Activated CD8-positive, alpha-beta memory T cell treated with anti-CD3 and anti-CD28 coated beads, Interleukin-2, amount 50 U/mL, for 1 hour (primary cell): ENCODE measurements at regions not wholly inside any gene's neighbourhood (a gene's known extent, or its start where the extent isn't known, plus 50 kb on each side); places are given as distances from the start of the nearest gene placed in this dataset.

Source experiments
- DNase-seq: peaks from one replicate; pipeline ENCODE4 v3.0.0-alpha.2; 2020; ENCODE audit errors: extremely low read depth

DNA sequence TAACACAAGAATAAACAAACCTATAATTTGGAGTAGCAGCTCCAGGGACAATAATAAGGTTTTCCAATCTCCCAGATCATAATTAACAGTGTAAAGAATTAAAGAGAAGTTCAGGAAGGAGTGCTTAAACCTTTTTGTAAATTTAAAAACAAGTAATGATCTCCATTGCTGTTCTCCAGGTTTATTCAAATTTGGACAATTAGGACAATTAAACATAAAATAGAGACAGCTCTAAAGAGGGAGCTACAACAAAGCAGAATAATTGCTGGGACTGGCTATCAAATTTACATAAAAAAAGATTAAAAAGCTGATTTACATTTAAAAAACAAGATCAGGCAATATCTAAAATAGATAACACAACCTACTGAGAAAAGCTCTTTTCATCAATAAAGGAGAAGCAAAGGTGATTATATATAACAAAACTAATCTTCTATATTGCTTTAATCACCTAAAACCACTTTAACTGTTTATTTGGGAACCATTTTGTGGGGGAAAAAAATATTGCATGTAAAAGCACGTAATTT, 80.1 kb upstream of the CREB1 start:
- no peak for DNase-seq

DNA sequence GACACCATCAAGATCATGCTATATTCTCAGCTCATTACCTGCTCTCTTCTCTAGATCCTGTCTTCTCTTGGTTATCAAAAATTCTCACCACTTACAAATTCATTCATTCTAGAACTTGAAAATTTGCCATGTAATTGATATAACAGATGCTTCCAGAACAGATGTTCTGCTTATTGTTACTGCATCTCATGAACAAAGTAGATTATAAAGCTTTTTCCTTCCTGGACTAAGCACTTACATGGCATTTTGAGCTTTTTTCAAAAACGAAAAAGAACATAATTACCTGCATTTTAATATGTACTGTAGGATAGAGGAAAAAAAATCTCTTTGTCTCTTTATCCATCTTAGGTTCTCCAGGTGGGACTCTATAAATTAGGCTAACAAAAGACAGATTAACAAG, 79.6 kb upstream of the CREB1 start:
- no peak for DNase-seq

DNA sequence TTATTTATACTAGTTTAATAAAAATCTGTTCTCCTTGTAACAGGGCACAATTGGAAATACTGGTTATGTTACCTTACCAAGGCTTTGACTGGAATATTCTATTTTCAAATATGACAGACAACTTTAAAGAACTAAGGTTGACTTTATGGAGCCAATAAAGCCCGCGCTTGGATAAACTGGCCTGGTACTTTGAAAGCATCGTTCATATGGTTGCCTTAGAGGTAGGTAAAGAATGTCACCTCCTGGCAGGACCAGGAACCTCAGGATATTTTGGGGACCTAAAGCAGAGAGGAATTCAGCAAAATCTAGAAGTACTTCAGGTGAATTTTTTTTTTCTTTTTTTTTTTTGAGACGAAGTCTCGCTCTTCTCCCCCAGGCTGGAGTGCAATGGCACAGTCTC, 71.2 kb upstream of the CREB1 start:
- no peak for DNase-seq

DNA sequence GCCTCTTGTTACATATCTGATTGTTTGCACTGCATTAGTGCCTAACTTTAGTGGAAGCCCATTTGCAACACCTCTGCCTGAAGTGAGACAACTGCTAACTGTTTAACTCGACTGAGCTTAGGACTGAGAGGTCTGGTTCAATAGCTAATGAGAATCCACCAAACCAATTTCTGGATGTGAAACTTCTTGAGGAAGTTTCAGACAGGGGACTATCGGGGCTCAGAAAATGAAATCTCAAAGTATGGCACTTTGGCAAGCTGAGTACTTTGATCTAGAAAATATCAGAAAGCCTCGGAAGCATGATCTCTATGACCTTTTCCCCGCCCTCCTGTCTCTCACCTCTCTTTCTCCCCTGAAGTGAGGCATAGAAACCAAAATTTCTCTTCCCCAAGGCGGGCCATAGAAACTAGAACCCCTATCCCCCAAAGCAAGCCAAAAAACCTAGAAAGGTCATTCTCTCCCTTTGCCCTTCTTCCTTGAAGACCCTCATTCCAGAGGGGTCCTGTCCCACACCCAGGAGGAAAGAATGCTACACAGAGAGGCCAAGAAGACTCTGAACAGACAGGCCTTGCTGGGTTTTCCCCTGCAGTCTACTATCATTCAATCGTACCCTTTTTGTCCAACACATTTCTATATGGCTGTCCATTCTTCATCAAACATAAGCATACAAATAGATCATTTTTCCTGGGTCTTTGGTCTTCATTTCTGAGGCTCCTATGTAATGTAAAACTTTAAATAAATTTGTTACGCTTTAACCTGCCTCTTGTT, 69.6 kb upstream of the CREB1 start:
- DNase-seq: no peak

DNA sequence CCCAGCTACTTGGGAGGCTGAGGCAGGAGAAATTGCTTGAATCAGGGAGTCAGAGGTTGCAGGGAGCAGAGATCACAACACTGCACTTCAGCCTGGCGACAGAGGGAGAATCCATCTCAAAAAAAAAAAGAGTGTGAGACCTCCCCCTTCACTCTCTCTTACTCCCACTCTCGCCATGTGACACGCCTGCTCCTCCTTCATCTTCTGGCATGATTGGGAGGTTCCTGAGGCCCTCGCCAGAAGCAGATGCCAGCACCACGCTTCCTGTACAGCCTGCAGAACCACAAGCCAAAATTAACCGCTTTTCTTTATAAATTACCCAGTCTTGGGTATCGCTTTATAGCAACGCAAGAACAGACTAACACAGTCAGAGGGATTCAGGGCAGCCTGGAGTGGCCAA, 66.3 kb upstream of the CREB1 start:
- no peak for DNase-seq

DNA sequence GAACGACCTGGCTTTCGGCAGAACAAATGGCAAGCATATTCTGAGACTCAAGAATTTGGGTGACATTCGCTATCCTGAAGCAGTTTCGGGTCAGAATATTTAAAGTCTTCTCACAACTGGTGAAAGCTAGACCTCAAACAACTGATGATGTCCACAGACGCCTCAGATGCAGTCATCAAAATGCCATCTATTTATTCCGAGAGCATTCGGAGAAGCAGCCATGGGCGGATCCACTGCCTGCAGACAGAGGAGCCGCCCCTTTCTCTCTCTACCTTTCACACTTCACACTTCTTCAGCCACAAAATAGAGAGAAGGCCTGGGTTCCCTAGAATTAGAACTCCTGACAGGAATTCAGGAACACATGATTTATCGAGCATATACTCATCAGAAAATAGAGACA, 65.8 kb upstream of the CREB1 start:
- no peak for DNase-seq

DNA sequence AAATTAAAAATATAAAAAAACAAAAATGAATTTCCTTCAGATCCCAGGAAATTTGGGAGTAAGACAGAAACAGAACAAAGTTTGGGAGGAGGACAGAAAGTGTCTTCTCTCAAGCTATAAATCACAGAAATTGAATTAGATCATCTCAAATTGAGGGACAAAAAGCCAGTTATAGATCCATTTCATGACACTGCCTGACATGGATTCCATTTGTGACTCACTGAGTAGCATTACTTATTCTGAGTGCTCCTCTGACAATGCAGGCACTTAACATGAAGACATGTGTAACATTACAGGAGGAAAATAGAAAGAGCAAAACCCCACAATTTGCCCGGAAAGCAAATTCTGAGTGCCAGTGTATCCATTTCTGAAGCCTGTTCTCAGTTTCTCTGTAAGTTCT, 63.9 kb upstream of the CREB1 start:
- DNase-seq: no peak

DNA sequence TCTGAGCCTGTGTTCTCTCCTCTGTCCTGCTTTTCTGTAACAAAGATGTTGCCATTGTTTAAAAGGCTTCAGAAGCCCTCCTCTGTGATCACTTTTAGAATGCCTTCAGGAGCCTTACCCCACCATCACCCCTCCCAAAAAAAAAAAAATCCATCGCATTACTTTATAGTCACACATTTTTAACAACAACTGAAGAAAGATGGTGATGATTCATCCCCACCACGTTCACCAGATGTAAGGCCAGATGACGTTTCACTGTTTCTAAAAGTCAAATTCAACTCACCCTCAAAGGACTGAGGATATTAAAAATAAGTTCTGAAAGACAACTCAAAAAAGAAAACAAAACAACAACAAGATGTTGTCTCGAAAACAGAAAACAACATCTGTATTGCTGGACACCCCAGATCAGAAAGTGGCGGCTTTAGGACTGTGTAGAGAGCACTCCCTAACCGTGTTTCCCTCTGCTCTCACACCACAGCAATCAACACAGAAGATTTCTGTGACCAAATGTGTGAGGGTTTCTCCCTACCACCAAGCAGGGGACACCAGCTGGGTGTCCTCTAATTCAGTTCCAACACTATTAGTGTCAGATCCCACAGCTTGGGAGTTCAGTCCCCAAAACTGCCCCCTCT, 61.9 kb upstream of the CREB1 start:
- no peak for DNase-seq

DNA sequence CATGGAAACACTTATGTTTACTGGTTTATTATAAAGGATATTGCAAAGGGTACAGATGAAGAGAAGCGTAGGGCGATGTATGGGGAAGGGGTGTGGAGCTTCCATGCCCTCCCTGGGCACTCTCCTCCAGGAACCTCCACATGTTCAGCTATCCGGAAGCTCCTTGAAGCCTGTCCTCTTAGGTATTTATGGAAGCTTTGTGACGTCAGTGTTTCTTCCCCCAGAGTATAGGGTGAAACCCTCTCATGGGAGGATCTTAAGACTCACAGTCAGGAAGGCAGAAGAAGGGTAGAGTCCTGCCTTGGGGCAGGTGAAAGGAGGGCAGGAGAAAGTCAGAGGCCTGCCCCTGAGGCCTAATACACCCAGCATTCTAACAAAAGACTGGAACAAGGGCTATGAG, 61.3 kb upstream of the CREB1 start:
- DNase-seq: no peak

DNA sequence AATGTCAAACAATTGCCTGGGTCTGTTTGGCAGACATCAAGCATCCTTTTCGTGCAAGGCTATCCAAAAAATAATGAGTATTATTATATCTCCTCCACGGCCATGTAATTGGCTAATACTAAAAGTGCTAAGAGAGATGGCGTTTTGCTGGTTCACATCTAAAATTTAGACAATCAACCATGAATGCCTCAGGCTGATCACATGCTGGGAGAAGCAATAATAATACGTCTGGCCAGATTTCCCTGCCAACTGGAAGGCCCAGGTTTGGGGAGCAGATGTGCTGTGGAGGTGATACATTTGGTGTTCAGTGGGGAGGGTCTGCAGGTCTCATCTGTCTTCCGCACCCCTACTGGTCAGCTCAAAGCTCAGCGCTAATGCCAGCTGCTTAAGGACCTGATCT, 60.3 kb upstream of the CREB1 start:
- no peak for DNase-seq

DNA sequence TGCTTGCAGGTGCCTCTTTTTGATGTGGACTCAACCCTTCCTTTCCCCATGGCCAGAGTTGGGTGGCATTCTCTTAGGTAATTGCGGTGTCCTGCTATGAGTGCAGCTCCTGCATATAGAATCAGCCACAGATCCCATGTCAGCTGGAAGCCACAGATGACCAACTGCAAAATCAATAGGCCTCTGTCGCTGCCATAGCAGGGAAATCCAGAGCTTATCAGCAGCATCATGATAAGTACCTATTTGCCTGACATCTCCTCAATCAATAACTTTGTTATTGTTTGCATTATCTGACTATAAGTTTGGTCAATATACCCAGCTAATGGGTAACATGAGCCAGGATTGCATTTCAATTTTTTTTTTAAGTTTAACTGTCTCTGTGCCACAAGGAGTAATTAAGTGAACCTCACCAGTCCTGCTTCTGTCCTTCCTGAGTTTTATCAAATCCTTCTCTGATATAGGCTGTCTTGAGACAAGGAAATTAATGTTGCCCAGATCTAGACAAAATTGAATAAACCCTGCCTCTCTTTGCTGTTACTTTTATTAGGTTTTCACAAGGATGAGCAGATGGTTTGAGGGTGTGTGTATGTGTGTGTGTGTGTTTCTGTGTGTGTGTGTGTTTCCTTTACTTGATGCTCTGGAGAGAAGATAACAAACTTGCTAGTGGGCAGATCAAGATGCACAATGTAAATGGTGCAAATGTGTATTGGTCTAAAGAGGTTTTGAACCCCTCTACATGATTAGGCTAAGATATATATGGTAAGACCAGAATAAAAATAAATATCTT, 59.6 kb upstream of the CREB1 start:
- DNase-seq: no peak

DNA sequence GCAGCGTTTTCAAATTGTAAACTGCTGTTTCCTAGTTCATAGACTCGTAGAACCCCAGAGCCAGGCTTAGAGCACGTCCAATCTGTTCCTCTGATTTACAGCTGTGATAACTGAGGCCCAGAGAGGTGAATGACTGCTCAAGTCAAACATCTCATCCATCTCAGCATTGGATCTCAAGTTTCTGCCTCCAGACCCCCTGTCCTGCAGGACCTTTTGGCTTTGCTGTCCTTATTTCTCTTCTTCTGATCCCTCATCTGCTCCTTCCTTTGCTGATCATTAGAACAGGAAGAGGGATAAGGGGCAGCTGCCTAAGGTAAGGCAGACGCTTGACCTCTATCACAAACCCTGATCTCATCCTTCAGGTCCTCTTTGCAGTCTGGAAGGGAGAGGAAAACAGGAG, 58.5 kb upstream of the CREB1 start:
- DNase-seq: no peak

DNA sequence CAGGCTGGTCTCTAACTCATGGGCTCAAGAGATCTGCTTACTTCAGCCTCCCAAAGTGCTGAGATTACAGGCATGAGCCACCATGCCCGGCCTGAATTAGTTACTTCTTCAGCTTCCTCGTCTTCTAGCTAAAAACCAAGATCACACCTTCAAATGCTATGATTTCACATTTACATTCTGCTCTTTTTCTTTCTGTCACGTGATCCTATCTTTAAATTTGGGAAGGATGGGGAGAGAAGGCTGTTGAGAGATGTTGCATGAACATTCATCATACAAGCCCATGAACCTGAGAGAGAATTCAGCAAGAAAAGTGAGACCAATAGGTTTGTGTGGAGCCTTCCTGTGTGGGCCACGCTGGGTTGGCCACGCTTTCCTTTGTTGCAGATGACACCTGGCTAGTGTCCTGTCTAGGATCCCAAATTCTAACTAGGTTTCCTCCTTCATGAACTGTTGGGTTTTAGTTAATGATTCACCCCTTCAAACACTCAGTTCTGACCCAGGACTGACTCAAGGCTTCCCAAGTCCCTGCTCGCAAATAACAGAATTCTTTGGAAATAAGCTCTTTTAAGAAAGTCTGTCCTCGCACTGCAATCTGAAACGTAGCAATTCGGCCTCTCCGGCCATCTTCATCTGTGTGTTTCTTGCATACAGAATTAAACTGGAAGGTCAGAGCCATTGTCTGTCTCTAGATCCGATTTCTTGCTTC, 57.3 kb upstream of the CREB1 start:
- no peak for DNase-seq

DNA sequence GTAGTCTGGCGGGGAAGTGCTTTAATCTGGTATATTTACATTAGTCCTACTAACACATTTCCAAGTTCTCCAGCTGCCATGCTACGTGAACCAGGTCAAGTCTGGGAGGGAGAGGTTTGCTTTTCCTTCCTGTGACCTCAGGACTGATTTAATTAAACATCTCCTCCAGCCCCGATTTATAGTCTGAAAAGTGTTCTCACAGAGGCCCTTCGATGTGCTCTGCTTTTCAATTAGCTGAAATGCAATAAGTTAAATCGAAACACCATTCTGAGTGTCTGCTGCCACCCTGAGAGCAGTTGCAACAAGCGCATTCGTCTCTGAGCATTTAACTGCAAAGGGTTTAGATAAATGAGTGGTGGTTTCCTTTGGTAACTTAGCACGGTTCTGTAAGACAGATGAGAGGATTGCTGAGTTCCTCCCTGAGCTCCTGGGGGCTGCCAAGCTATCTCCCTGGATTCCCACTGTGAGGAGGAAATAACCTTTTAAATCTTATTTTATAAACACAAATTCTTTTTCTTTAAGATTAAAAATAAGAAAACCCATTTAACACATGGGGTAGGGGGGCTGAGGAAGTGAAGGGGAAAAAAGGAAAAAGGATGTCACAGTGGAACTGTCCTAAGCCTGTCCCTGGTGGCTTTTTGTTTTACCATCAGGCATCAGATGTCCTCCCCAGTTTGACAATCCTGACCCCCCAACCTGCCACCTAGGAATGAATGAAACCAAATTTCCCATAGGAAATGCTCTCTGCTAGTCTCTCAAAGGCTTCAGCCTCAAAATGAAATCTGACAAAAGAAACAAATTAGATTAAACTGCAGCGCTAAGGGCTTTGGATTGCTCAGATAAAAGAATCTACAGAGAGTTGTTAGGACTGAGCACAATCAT, 56.5 kb upstream of the CREB1 start:
- no peak for DNase-seq

DNA sequence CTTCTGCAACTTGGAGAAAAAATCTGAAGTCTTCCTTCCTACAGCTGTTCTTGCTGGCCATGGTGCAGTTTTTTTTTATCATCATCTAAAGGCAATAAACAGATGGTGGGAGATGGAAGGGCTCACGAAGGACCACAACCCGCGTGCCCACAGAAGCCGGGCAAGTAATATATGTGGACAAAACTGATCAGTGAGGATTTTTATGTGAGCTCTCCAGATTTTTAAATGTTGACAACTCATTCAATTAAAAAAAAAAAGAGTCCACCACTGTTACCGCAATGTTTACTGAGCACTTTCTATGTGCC, 55.9 kb upstream of the CREB1 start:
- DNase-seq: no peak

DNA sequence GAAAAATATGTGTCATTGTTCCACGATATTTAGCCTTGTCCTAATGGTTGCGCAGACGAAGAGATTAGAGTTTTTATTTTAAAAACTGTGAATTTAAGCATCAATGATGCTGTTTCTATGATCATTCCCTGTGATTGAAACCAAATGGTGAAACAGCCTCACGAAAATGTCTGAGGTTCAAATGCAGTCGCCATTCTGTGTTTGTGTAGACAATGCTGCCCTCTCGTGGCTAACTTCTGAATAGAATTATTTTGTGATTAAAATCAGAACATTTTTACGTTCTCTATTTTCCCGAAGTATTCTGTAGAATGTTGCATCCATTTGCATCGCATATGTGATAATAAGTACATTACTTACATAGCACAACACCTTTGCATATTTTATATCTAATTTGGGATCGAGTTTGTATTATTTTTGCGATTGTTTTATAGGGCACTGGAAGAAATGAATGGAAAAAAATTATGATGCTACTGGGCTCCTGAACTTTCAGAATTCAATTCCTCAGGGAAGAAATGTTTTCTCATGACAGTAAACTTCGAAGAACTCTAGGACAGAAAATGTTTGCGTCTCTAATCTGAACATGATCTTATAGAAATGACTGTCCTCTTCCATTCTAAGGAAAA, 54.8 kb upstream of the CREB1 start:
- peak; percentile 30 for DNase-seq

DNA sequence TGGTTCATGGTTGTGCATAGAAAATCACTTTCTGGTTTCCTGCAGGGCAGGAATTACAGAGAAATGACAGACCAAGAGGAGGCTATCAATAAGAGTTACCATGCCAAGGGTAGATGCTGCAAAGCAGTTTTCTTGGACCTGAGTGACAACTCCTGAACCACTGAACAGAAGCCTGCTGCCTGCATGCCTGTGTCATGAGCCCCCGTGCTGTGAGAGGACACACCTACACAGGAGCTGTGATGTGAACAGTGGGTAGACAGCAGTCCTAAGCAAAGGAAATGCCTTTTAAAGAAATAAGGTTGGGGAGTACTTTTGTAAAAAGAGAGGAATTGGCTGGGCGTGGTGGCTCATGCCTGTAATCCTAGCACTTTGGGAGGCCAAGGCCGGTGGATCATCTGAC, 54.2 kb upstream of the CREB1 start:
- no peak for DNase-seq

DNA sequence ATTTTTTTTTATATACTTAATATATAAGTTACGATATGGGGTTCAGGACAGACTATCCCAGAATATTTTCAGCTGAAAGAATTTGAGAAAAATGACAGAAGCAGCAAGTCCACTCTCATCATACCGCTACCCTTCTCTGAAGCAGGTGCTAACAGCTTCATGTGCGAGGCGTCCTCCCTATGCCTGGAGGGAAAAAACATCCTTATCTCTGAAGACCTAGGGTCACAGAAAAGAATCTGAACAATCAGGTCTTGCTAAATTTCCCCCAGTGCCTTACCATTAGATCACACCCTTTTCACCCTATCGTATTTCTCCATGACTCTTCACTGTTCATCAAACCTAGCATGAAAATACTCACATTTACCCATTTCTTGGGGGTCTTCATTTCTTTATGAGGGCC, 51.9 kb upstream of the CREB1 start:
- DNase-seq: no peak

DNA sequence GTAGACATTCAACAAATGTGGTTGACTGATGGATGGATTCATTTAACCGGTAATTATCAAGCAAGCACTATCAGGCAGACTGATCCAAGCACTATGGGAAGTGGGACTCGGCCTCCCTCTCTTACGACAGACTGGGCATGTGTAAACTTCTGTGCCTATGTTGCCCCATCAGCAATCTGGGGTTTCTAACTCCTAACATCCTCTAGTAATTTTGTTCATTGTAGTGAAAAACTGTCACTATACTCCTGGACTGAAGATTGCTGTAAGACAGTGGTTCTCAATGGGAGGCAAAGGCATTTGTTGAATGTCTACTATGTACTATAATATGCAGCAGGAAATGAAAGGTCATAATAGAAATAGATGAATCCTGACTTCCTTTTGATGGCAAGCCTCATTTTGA, 51.2 kb upstream of the CREB1 start:
- no peak for DNase-seq

DNA sequence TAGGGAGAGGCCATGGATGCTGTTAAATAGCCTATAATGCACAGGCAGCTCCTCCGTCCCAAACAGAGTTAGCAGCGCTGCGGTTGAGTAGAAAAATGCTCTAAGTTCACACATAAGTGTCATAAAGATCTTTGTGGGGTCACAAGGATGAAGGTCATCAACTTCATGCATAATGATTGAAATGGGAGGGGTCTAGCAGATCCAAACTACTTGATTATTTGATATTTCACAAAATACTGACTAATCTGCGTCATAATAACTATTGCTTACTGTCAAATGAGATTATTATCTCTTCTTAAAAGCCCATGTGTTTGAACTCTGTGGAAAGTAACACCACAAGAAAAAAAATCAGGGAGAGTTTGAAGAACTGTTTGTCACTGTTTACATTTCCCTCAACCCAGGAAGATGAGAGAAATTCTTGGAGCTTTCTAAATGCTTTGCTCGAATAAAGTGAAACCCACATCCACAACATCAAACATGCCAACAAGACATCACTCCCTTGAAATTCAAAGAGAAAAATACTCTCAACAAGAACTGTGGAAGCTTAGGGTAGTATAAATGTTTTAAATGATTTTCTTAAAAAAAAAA, 50.5 kb upstream of the CREB1 start:
- DNase-seq: no peak
